ENCODE measurements at regions not wholly inside any gene's neighbourhood (a gene's known extent, or its start where the extent isn't known, plus 50 kb on each side); places are given as distances from the start of the nearest gene placed in this dataset.

GRCh38 chr7:131797841-131798240 lies 241.4 kb upstream of the PODXL start:
- DNase-seq (ENCODE audit: low spot score) = no peak
- no peak for TF ChIP-seq CTCF (IDR thresholded peaks at IDR 0.05)
- Histone ChIP-seq H3K27ac (no peak overlapping the region), H3K4me3 (no peak overlapping the region)

- no peak for TF ChIP-seq CTCF (IDR thresholded peaks at IDR 0.05)
- H3K4me3 ChIP-seq = no peak overlapping the region
Measured at GRCh38 chr7:131795400-131795799, 239.0 kb upstream of the PODXL start.

GRCh38 chr7:131792311-131792710 lies 235.9 kb upstream of the PODXL start:
- no peak overlapping the region for H3K4me3 ChIP-seq
- no peak for TF ChIP-seq CTCF (IDR thresholded peaks at IDR 0.05)
- no peak for DNase-seq (ENCODE audit: low spot score)
- H3K27ac ChIP-seq = no peak overlapping the region

More at GRCh38 chr7:131795400-131795799, 239.0 kb upstream of the PODXL start:
- H3K27ac ChIP-seq = no peak overlapping the region
- DNase-seq (ENCODE audit: low spot score) = no peak

- Histone ChIP-seq H3K27ac (no peak overlapping the region), H3K4me3 (no peak overlapping the region)
- no peak for DNase-seq (ENCODE audit: low spot score)
- no peak for TF ChIP-seq CTCF (IDR thresholded peaks at IDR 0.05)
Measured at GRCh38 chr7:131787101-131787500, 230.7 kb upstream of the PODXL start.

- Histone ChIP-seq H3K27ac (no peak overlapping the region), H3K4me3 (no peak overlapping the region)
- DNase-seq (ENCODE audit: low spot score) = no peak
- TF ChIP-seq CTCF (IDR thresholded peaks at IDR 0.05) = no peak
Measured at GRCh38 chr7:131786204-131786603, 229.8 kb upstream of the PODXL start.

- Histone ChIP-seq H3K4me3 (no peak overlapping the region), H3K27ac (no peak overlapping the region)
- no peak for TF ChIP-seq CTCF (IDR thresholded peaks at IDR 0.05)
- DNase-seq (ENCODE audit: low spot score) = no peak
Measured at GRCh38 chr7:131778601-131779000, 222.2 kb upstream of the PODXL start.

- no peak for DNase-seq (ENCODE audit: low spot score)
- no peak overlapping the region for H3K27ac ChIP-seq
- no peak overlapping the region for H3K4me3 ChIP-seq
- no peak for TF ChIP-seq CTCF (IDR thresholded peaks at IDR 0.05)
Measured at GRCh38 chr7:131774419-131775220, 218.2 kb upstream of the PODXL start.

All from coronary artery (tissue), 2 donors.